Stomach (tissue), 4 donors: ENCODE measurements at regions not wholly inside any gene's neighbourhood (a gene's known extent, or its start where the extent isn't known, plus 50 kb on each side); places are given as distances from the start of the nearest gene placed in this dataset.
"Not testable (repeated sequence)": the region's sequence is repeated elsewhere in the genome, so short reads cannot be mapped to it uniquely, and the experiment has no call there.

Source experiments
- CTCF ChIP-seq, 7 experiments: fragments of 450-650 bp in 4 of 7; fragments of 200-600 bp in 3 of 7; sonication (generic) in 3 of 7; IDR thresholded peaks; one replicate each; pipeline ENCODE4 v1.5.1; 2016 to 2019; ENCODE audit warnings: antibody characterized with exemption in 7 of 7, control low read depth in 2 of 7, mild to moderate bottlenecking in 1 of 7
- POLR2A ChIP-seq, 4 donors: fragments of 450-650 bp; IDR thresholded peaks; one replicate each; pipeline ENCODE4 v1.6.1; 2016; ENCODE audit warnings: antibody characterized with exemption in 4 of 4, control low read depth in 2 of 4, mild to moderate bottlenecking in 1 of 4, moderate library complexity in 1 of 4

GRCh38 chr7:65770473-65771225, 102.2 kb upstream of the VKORC1L1 start:
- not testable (repeated sequence) for TF ChIP-seq CTCF (IDR thresholded peaks at IDR 0.05)
- TF ChIP-seq POLR2A (IDR thresholded peaks at IDR 0.05), result peak in 1 of 4 donors; percentile 47
